Neural cell (in vitro differentiated cells): ENCODE measurements at regions not wholly inside any gene's neighbourhood (a gene's known extent, or its start where the extent isn't known, plus 50 kb on each side); places are given as distances from the start of the nearest gene placed in this dataset.
"Not testable (repeated sequence)": the region's sequence is repeated elsewhere in the genome, so short reads cannot be mapped to it uniquely, and the experiment has no call there.

ENCODE experiments used
- EP300 ChIP-seq: fragments of 450-650 bp; conservative IDR thresholded peaks from 2 replicates; pipeline ENCODE4 v1.6.1; 2014; ENCODE audit warnings: antibody characterized with exemption, mild to moderate bottlenecking, moderate library complexity; ENCODE audit not compliant: poor library complexity, severe bottlenecking
- MXI1 ChIP-seq: fragments of 450-650 bp; conservative IDR thresholded peaks from 2 replicates; pipeline ENCODE4 v1.6.1; 2014; ENCODE audit warnings: antibody characterized with exemption, mild to moderate bottlenecking; ENCODE audit not compliant: poor library complexity, severe bottlenecking
- POLR2AphosphoS5 ChIP-seq: IDR thresholded peaks from 2 replicates; pipeline ENCODE4 v1.6.1; 2012
- TAF1 ChIP-seq: IDR thresholded peaks from 2 replicates; pipeline ENCODE4 v1.6.1; 2012; ENCODE audit warnings: low read depth
- TF ChIP-seq, protein P1 (sequence below): fragments of 450-650 bp; IDR thresholded peaks from 2 replicates; pipeline ENCODE4 v1.5.1; 2014; ENCODE audit warnings: antibody characterized with exemption, mild to moderate bottlenecking, moderate library complexity; ENCODE audit not compliant: poor library complexity, severe bottlenecking

DNA sequence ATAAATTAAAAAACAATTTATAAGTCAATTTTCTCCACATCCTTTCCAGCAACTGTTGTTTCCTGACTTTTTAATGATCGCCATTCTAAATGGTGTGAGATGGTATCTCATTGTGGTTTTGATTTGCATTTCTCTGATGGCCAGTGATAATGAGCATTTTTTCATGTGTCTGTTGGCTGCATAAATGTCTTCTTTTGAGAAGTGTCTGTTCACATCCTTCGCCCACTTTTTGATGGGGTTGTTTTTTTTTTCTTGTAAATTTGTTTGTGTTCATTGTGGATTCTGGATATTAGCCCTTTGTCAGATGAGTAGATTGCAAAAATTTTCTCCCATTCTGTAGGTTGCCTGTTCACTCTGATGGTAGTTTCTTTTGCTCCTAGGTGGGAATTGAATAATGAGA lies 539.4 kb downstream of the ADCYAP1 start:
- not testable (repeated sequence) for TF ChIP-seq MXI1, POLR2AphosphoS5, EP300, TAF1
- TF ChIP-seq, protein P1, sequence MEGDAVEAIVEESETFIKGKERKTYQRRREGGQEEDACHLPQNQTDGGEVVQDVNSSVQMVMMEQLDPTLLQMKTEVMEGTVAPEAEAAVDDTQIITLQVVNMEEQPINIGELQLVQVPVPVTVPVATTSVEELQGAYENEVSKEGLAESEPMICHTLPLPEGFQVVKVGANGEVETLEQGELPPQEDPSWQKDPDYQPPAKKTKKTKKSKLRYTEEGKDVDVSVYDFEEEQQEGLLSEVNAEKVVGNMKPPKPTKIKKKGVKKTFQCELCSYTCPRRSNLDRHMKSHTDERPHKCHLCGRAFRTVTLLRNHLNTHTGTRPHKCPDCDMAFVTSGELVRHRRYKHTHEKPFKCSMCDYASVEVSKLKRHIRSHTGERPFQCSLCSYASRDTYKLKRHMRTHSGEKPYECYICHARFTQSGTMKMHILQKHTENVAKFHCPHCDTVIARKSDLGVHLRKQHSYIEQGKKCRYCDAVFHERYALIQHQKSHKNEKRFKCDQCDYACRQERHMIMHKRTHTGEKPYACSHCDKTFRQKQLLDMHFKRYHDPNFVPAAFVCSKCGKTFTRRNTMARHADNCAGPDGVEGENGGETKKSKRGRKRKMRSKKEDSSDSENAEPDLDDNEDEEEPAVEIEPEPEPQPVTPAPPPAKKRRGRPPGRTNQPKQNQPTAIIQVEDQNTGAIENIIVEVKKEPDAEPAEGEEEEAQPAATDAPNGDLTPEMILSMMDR, result not testable (repeated sequence)
